ENCODE measurements at regions not wholly inside any gene's neighbourhood (a gene's known extent, or its start where the extent isn't known, plus 50 kb on each side); places are given as distances from the start of the nearest gene placed in this dataset.

- TF ChIP-seq CTCF (IDR thresholded peaks at IDR 0.05) (no peak), ZBTB43 (CRISPR knock-in tag; IDR thresholded peaks at IDR 0.05) (no peak), ZBTB21 (CRISPR knock-in tag; IDR thresholded peaks at IDR 0.05; ENCODE audit: borderline replicate concordance) (no peak), MYBL2 (CRISPR knock-in tag; IDR thresholded peaks at IDR 0.05) (no peak), USF2 (CRISPR knock-in tag; IDR thresholded peaks at IDR 0.05) (no peak), TCF7 (CRISPR knock-in tag; IDR thresholded peaks at IDR 0.05; ENCODE audit: low read depth) (no peak), ZNF671 (CRISPR knock-in tag; IDR thresholded peaks at IDR 0.05) (no peak), SMAD4 (CRISPR knock-in tag; IDR thresholded peaks at IDR 0.05) (no peak)
Observed at GRCh38 chr13:95420501-95420900, 119.2 kb upstream of the ABCC4 start.
